Gastroesophageal sphincter (tissue), 4 donors: ENCODE measurements at regions not wholly inside any gene's neighbourhood (a gene's known extent, or its start where the extent isn't known, plus 50 kb on each side); places are given as distances from the start of the nearest gene placed in this dataset.

Experiments used
- ATAC-seq: fragments of 150-250 bp; one replicate; pipeline ENCODE4 v1.9.1; 2016; ENCODE audit warnings: mild to moderate bottlenecking, moderate library complexity
- H3K27ac ChIP-seq, 4 donors: fragments of 200-600 bp; sonication (generic) in 3 of 4; 1 replicate in 3 of 4; 2 replicates in 1 of 4; pipeline ENCODE4 v1.5.1; 2016 to 2019
- H3K27me3 ChIP-seq: fragments of 200-600 bp; sonication (generic); one replicate; pipeline ENCODE4 v1.5.1; 2019
- H3K36me3 ChIP-seq, 2 donors: fragments of 200-600 bp; sonication (generic); one replicate each; pipeline ENCODE4 v1.5.1; 2019; ENCODE audit warnings: control low read depth in 1 of 2
- H3K4me1 ChIP-seq, 3 donors: fragments of 200-600 bp; sonication (generic); 1 replicate in 2 of 3; 2 replicates in 1 of 3; pipeline ENCODE4 v1.5.1; 2016 to 2019; ENCODE audit warnings: control low read depth in 2 of 3
- H3K4me3 ChIP-seq, 2 donors: fragments of 200-600 bp; sonication (generic); one replicate each; pipeline ENCODE4 v1.5.1; 2019; ENCODE audit warnings: mild to moderate bottlenecking in 1 of 2, moderate library complexity in 1 of 2
- H3K9me3 ChIP-seq, 3 donors: fragments of 200-600 bp; sonication (generic); one replicate each; pipeline ENCODE4 v1.5.1; 2017 to 2019; ENCODE audit warnings: control low read depth in 2 of 3
- EP300 ChIP-seq: sonication (generic); formaldehyde crosslinking; IDR thresholded peaks from one replicate; pipeline ENCODE4 v1.6.1; 2017; ENCODE audit warnings: antibody characterized with exemption, mild to moderate bottlenecking
- POLR2A ChIP-seq, 2 donors: fragments of 450-650 bp; IDR thresholded peaks; one replicate each; pipeline ENCODE4 v1.6.1; 2017; ENCODE audit warnings: antibody characterized with exemption in 2 of 2, mild to moderate bottlenecking in 2 of 2, moderate library complexity in 1 of 2
- POLR2AphosphoS5 ChIP-seq: sonication (generic); formaldehyde crosslinking; IDR thresholded peaks from one replicate; pipeline ENCODE4 v1.6.1; 2017; ENCODE audit warnings: antibody characterized with exemption
- WGBS, 2 donors: methylation state at CpG; one replicate each; pipeline ENCODE4 v1.1.5; 2018; ENCODE audit warnings: low coverage in 1 of 2; 5-methylcytosine and 5-hydroxymethylcytosine counted together
- TF ChIP-seq, protein P1 (sequence below), 4 experiments: fragments of 200-600 bp in 2 of 4; fragments of 450-650 bp in 2 of 4; sonication (generic) in 1 of 4; IDR thresholded peaks; one replicate each; pipeline ENCODE4 v1.5.1; 2017 to 2019; ENCODE audit warnings: antibody characterized with exemption in 4 of 4, mild to moderate bottlenecking in 2 of 4, moderate library complexity in 2 of 4

DNA sequence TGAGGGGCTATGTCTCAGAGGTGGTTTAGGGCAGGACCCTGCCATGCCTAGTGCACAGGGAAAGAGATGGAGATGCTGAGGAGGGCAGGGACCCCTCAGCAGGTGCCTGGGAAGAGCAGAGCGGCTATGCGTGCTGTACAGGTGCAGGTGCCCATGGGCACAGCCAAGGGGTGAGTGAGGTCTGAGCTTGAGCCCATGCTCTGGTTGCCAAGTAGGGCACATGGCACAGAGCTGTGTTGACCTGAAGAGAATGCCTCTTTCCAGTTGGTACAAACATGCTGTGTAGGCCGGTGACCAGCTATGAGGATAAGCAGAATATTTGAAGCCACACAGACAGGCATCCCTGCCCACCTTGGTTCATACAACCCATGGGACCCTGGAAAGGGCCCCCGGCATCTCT is 65.8 kb upstream of the NECTIN1 start:
- Histone ChIP-seq H3K27me3 (peaks cover 31% of the 10 kb centered on the region), H3K36me3 (no peaks in the 10 kb centered on the region), H3K27ac (no peak overlapping the region), H3K9me3 (no peaks in the 10 kb centered on the region), H3K4me3 (no peak overlapping the region), H3K4me1 (no peaks in the 10 kb centered on the region)
- no peak for ATAC-seq
- WGBS, 2 donors, result 90% methylated on average over 3 of the region's 4 CpGs; no CpG with 5 or more reads in 1 of the 2 donors
- TF ChIP-seq POLR2AphosphoS5 (no peak), EP300 (no peak), POLR2A (IDR thresholded peaks at IDR 0.05) (no peak)
- TF ChIP-seq, protein P1, sequence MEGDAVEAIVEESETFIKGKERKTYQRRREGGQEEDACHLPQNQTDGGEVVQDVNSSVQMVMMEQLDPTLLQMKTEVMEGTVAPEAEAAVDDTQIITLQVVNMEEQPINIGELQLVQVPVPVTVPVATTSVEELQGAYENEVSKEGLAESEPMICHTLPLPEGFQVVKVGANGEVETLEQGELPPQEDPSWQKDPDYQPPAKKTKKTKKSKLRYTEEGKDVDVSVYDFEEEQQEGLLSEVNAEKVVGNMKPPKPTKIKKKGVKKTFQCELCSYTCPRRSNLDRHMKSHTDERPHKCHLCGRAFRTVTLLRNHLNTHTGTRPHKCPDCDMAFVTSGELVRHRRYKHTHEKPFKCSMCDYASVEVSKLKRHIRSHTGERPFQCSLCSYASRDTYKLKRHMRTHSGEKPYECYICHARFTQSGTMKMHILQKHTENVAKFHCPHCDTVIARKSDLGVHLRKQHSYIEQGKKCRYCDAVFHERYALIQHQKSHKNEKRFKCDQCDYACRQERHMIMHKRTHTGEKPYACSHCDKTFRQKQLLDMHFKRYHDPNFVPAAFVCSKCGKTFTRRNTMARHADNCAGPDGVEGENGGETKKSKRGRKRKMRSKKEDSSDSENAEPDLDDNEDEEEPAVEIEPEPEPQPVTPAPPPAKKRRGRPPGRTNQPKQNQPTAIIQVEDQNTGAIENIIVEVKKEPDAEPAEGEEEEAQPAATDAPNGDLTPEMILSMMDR (IDR thresholded peaks at IDR 0.05), result no peak

DNA sequence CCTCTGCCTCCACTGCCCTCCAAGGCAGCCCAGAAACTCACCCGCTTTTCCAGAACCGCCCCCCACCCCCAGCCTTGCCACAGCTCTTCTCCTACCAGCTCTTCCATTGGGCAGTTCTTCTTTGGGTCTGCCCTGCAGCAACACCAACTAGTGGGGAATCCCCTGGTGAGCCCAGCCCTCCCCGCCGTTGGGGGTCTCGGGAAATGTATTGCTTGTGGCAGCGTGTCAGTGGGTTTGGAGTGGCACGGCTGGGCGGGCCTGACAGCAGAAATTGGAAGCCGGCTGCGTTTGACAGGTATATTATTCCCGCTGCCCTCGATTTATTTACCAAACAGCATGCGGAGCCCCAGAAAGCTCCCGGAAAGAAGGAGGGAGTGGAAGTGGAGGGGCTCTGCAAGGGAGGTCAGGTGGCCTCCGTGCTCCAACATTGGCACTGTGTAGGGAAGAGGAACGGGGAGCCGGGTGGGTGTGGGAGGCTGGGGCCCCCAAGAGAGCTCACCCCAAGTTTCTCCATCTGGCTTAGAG is 65.2 kb upstream of the NECTIN1 start:
- no peak for ATAC-seq
- H3K4me3 ChIP-seq, result no peak overlapping the region
- no peak overlapping the region for H3K27ac ChIP-seq
- no peaks in the 10 kb centered on the region for H3K9me3 ChIP-seq
- no peaks in the 10 kb centered on the region for H3K36me3 ChIP-seq
- H3K27me3 ChIP-seq, result peaks cover 31% of the 10 kb centered on the region
- H3K4me1 ChIP-seq, result no peaks in the 10 kb centered on the region
- TF ChIP-seq EP300 (no peak), POLR2AphosphoS5 (no peak), POLR2A (IDR thresholded peaks at IDR 0.05) (no peak)
- TF ChIP-seq, protein P1 (IDR thresholded peaks at IDR 0.05), result no peak
- 83% methylated on average over 6 of the region's 17 CpGs; no CpG with 5 or more reads in 1 of the 2 donors for WGBS, 2 donors

DNA sequence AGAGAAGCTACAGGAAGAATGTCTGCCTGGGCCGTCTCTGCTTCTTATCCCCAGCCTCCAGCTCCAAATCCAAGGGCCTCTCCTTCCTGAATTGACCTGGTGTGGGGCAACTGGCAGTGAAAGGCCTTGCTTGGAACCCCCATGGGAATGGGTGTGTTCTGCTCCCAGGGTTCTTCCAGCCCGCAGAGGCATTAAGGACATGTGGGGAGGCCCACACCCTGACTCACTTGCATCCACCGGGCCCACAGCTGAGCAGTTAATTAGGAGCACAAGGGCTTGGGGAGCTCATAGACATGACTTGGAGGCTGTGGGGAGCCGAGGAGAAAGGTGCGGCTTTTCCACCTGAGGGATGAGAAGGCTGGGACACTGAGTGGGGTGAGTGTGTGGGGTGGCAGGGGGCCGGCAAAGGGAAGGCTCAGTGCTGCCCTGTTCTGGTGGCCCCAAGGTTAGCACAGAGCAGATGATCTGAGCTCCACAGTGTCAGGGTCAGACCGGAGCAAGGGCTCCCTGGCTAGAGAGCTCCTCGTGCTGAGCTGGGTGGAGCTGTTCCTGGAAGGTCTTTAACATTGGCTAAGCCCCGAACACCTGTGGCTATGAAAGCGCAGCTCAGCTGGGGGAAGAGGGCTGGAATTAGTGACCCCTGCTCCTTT is 64.5 kb upstream of the NECTIN1 start:
- no peak overlapping the region for H3K27ac ChIP-seq
- no peaks in the 10 kb centered on the region for H3K4me1 ChIP-seq
- 83 to 86% methylated on average over 1 to 3 of the region's 10 CpGs for WGBS, 2 donors
- H3K9me3 ChIP-seq, result no peaks in the 10 kb centered on the region
- TF ChIP-seq, protein P1 (IDR thresholded peaks at IDR 0.05), result no peak
- TF ChIP-seq POLR2A (IDR thresholded peaks at IDR 0.05) (no peak), EP300 (no peak), POLR2AphosphoS5 (no peak)
- H3K36me3 ChIP-seq, result no peaks in the 10 kb centered on the region
- H3K4me3 ChIP-seq, result no peak overlapping the region
- H3K27me3 ChIP-seq, result peaks cover 31% of the 10 kb centered on the region
- ATAC-seq, result no peak

DNA sequence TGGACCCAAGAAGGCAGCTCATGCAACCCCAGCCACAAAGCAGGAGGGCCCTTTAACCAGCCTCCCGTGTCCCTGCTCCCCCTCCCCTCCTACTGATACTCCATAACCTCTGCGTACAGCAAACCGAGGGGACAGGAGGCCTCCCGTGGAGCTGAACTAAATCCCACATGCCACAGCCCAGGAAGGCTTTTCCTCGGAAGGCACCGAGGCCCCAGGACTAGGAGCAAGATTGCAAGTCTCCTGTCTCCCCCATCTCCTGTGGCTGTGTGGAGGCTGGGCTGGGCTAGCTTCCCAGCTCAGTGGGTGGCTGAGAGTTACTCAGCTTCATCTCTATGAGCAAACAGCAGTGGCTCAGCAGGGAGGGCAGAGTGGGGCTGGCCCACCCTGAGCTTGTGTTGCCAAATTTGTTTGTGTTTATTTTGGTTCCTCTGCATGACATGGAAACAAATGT is 62.7 kb upstream of the NECTIN1 start:
- Histone ChIP-seq H3K27ac (no peak overlapping the region), H3K36me3 (no peaks in the 10 kb centered on the region), H3K4me1 (no peaks in the 10 kb centered on the region), H3K4me3 (no peak overlapping the region), H3K9me3 (no peaks in the 10 kb centered on the region), H3K27me3 (peaks cover 38% of the 10 kb centered on the region)
- ATAC-seq, result no peak
- WGBS, 2 donors, result 100% methylated on average over 1 of the region's 6 CpGs; no CpG with 5 or more reads in 1 of the 2 donors
- TF ChIP-seq EP300 (no peak), POLR2A (IDR thresholded peaks at IDR 0.05) (no peak), POLR2AphosphoS5 (no peak)
- TF ChIP-seq, protein P1 (IDR thresholded peaks at IDR 0.05), result no peak

DNA sequence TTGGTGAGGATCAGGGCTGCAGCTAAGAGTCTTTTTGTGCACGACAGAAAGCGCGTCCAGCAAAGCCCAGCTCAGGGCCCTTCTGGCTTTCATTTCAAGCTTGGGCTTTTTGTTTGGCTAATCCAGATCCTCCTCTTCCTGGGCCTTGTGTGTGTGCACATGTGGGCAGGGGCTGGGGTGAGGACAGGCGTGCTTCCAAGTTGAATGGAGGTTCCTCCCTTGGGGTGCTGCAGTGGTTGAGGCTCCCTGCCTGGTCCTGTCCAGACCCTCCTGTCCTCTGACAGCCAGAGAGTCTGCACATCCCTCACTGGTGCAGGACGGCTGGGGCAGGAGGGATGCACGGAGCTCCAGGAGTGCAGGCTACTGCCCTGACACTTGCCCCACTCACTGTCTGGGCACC is 62.0 kb upstream of the NECTIN1 start:
- no peaks in the 10 kb centered on the region for H3K9me3 ChIP-seq
- 57 to 62% methylated on average over 2 to 3 of the region's 6 CpGs for WGBS, 2 donors
- peaks cover 32% of the 10 kb centered on the region for H3K27me3 ChIP-seq
- no peak overlapping the region for H3K27ac ChIP-seq
- no peaks in the 10 kb centered on the region for H3K36me3 ChIP-seq
- ATAC-seq, result no peak
- H3K4me3 ChIP-seq, result no peak overlapping the region
- H3K4me1 ChIP-seq, result no peaks in the 10 kb centered on the region
- TF ChIP-seq POLR2AphosphoS5 (no peak), POLR2A (IDR thresholded peaks at IDR 0.05) (no peak), EP300 (no peak)
- TF ChIP-seq, protein P1 (IDR thresholded peaks at IDR 0.05), result no peak
